ENCODE measurements at regions not wholly inside any gene's neighbourhood (a gene's known extent, or its start where the extent isn't known, plus 50 kb on each side); places are given as distances from the start of the nearest gene placed in this dataset.

DNA sequence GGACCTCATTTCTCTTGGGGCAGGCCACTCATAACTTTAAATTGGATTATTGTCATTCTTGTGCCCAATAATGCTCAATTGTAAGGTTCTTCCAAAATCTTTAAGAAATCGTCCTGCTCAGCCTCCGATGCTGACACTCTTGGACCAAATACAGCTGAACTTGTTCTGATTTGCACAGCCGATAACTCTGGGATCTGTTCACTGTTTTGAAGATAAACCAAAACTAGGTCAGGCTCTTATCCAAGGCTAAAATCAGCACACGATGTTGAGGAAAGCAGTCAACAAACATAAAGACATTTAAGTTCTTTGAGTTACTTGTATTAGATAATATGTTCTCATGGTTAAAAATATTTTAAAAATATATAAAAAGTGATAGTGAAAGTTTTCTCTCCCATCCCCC is 52.0 kb upstream of the NEO1 start:
- TF ChIP-seq NR2C2 (CRISPR knock-in tag; IDR thresholded peaks at IDR 0.05) (no peak), ELF4 (CRISPR knock-in tag; IDR thresholded peaks at IDR 0.05; ENCODE audit: low read depth) (no peak), ESRRA (CRISPR knock-in tag; IDR thresholded peaks at IDR 0.05; ENCODE audit: borderline replicate concordance) (no peak)
- TF ChIP-seq, protein P1, sequence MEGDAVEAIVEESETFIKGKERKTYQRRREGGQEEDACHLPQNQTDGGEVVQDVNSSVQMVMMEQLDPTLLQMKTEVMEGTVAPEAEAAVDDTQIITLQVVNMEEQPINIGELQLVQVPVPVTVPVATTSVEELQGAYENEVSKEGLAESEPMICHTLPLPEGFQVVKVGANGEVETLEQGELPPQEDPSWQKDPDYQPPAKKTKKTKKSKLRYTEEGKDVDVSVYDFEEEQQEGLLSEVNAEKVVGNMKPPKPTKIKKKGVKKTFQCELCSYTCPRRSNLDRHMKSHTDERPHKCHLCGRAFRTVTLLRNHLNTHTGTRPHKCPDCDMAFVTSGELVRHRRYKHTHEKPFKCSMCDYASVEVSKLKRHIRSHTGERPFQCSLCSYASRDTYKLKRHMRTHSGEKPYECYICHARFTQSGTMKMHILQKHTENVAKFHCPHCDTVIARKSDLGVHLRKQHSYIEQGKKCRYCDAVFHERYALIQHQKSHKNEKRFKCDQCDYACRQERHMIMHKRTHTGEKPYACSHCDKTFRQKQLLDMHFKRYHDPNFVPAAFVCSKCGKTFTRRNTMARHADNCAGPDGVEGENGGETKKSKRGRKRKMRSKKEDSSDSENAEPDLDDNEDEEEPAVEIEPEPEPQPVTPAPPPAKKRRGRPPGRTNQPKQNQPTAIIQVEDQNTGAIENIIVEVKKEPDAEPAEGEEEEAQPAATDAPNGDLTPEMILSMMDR (IDR thresholded peaks at IDR 0.05), result no peak
